ENCODE measurements at regions not wholly inside any gene's neighbourhood (a gene's known extent, or its start where the extent isn't known, plus 50 kb on each side); places are given as distances from the start of the nearest gene placed in this dataset.

- TF ChIP-seq CTCF (IDR thresholded peaks at IDR 0.05), result no peak
- no peak overlapping the region for H3K27ac ChIP-seq
- H3K36me3 ChIP-seq, result no peaks in the 10 kb centered on the region
- H3K4me3 ChIP-seq, result no peak overlapping the region
- no peak for ATAC-seq
- H3K9me3 ChIP-seq, result no peaks in the 10 kb centered on the region
- DNase-seq, result no peak
- 76 to 77% methylated on average over 3 of the region's 3 CpGs for WGBS, 2 donors
- H3K4me1 ChIP-seq, result no peaks in the 10 kb centered on the region
- FAIRE-seq, result no peak
- H3K27me3 ChIP-seq, result peaks cover 0 to 7% (median 0%) of the 10 kb centered on the region in 4 donors
- intact Hi-C loops (cut with DNase I), result no loop called here
These were observed 185.3 kb upstream of the MIR17HG start for GRCh38 chr13:91162180-91162579.

GRCh38 chr13:91162589-91162988, 184.9 kb upstream of the MIR17HG start:
- no peaks in the 10 kb centered on the region for H3K9me3 ChIP-seq
- FAIRE-seq (no peak), ATAC-seq (no peak), DNase-seq (no peak)
- WGBS, 2 donors, result 52 to 62% methylated on average over 1 of the region's 1 CpG
- peaks cover 0 to 7% (median 0%) of the 10 kb centered on the region in 4 donors for H3K27me3 ChIP-seq
- no peak overlapping the region for H3K4me3 ChIP-seq
- H3K4me1 ChIP-seq, result no peaks in the 10 kb centered on the region
- H3K36me3 ChIP-seq, result no peaks in the 10 kb centered on the region
- H3K27ac ChIP-seq, result no peak overlapping the region
- no peak for TF ChIP-seq CTCF (IDR thresholded peaks at IDR 0.05)
- intact Hi-C loops (cut with DNase I), result no loop called here

- Histone ChIP-seq H3K27me3 (peaks cover 0 to 7% (median 0%) of the 10 kb centered on the region in 4 donors), H3K27ac (no peak overlapping the region), H3K9me3 (no peaks in the 10 kb centered on the region), H3K4me1 (no peaks in the 10 kb centered on the region), H3K4me3 (no peak overlapping the region), H3K36me3 (no peaks in the 10 kb centered on the region)
- intact Hi-C loops (cut with DNase I), result no loop called here
- DNase-seq, result no peak
- no peak for TF ChIP-seq CTCF (IDR thresholded peaks at IDR 0.05)
- WGBS, 2 donors, result 85 to 94% methylated on average over 3 of the region's 3 CpGs
- ATAC-seq, result no peak
- no peak for FAIRE-seq
These were observed 181.7 kb upstream of the MIR17HG start for GRCh38 chr13:91165758-91166157.

GRCh38 chr13:91166714-91167511, 180.6 kb upstream of the MIR17HG start:
- H3K4me1 ChIP-seq, result no peaks in the 10 kb centered on the region
- no peaks in the 10 kb centered on the region for H3K36me3 ChIP-seq
- no peaks in the 10 kb centered on the region for H3K9me3 ChIP-seq
- no peak overlapping the region for H3K4me3 ChIP-seq
- WGBS, 2 donors, result 85 to 92% methylated on average over 2 of the region's 2 CpGs
- intact Hi-C loops (cut with DNase I), result no loop called here
- no peak for ATAC-seq
- TF ChIP-seq CTCF (IDR thresholded peaks at IDR 0.05), result no peak
- DNase-seq, result no peak
- no peak for FAIRE-seq
- H3K27ac ChIP-seq, result no peak overlapping the region
- H3K27me3 ChIP-seq, result peaks cover 0 to 7% (median 0%) of the 10 kb centered on the region in 4 donors

GRCh38 chr13:91167706-91168385, 179.6 kb upstream of the MIR17HG start:
- ATAC-seq, result peak in 1 of 4 donors; percentile 25
- DNase-seq, result no peak
- Histone ChIP-seq H3K27ac (no peak overlapping the region), H3K4me1 (no peaks in the 10 kb centered on the region), H3K27me3 (peaks cover 0 to 7% (median 0%) of the 10 kb centered on the region in 4 donors), H3K36me3 (no peaks in the 10 kb centered on the region), H3K4me3 (no peak overlapping the region), H3K9me3 (no peaks in the 10 kb centered on the region)
- WGBS, 2 donors, result 79 to 83% methylated on average over 4 of the region's 4 CpGs
- intact Hi-C loops (cut with DNase I), result no loop called here
- TF ChIP-seq CTCF (IDR thresholded peaks at IDR 0.05), result no peak
- no peak for FAIRE-seq
